A673 (cell line): ENCODE measurements at regions not wholly inside any gene's neighbourhood (a gene's known extent, or its start where the extent isn't known, plus 50 kb on each side); places are given as distances from the start of the nearest gene placed in this dataset.

Source experiments
- BruUV-seq: library from RNA; stranded (reverse); fragments of 400-500 nt; replicated peaks from 2 replicates; lab custom pipeline; 2021; lab: Mats Ljungman, UMichigan
- CTCF ChIA-PET: fragments of 300-600 bp; sonication (Branson Sonifier 250); formaldehyde crosslinking; loops from one replicate; lab custom pipeline; 2022; ENCODE audit warnings: antibody characterized with exemption; lab: Charles Lee
- POLR2A ChIA-PET: fragments of 300-600 bp; sonication (Branson Sonifier 250); formaldehyde crosslinking; loops from one replicate; lab custom pipeline; 2022; ENCODE audit warnings: antibody characterized with exemption; ENCODE audit not compliant: low non-redundant PET; lab: Charles Lee
- DNase-seq: peaks from one replicate; pipeline ENCODE4 v3.0.0-alpha.2; 2015; ENCODE audit warnings: low spot score
- H3K27ac ChIP-seq: fragments of 200-600 bp; sonication (generic); 2 replicates; pipeline ENCODE4 v1.5.1; 2016; ENCODE audit warnings: mixed run types, low read depth, mild to moderate bottlenecking, mixed read lengths, antibody characterized with exemption, low read length; ENCODE audit not compliant: poor library complexity, severe bottlenecking
- H3K27me3 ChIP-seq: fragments of 200-600 bp; sonication (generic); replicated peaks from 2 replicates; pipeline ENCODE4 v1.6.1; 2017; ENCODE audit warnings: mixed run types, low read depth, mild to moderate bottlenecking, mixed read lengths, antibody characterized with exemption, low read length; ENCODE audit not compliant: insufficient read depth, poor library complexity
- H3K36me3 ChIP-seq: fragments of 200-600 bp; sonication (generic); 2 replicates; pipeline ENCODE4 v1.6.1; 2016; ENCODE audit warnings: mixed run types, mild to moderate bottlenecking, mixed read lengths, antibody characterized with exemption, low read length; ENCODE audit not compliant: insufficient read depth, poor library complexity, severe bottlenecking
- H3K4me1 ChIP-seq: fragments of 200-600 bp; sonication (generic); 2 replicates; pipeline ENCODE4 v1.6.1; 2017; ENCODE audit warnings: mixed run types, mild to moderate bottlenecking, mixed read lengths, antibody characterized with exemption, low read length; ENCODE audit not compliant: insufficient read depth, poor library complexity, severe bottlenecking
- H3K4me3 ChIP-seq: fragments of 200-600 bp; sonication (generic); 2 replicates; pipeline ENCODE4 v1.5.1; 2016; ENCODE audit warnings: low read depth, mixed run types, mild to moderate bottlenecking, mixed read lengths, low read length; ENCODE audit not compliant: poor library complexity, severe bottlenecking
- H3K9me3 ChIP-seq: fragments of 200-600 bp; sonication (generic); 2 replicates; pipeline ENCODE4 v1.6.1; 2016; ENCODE audit warnings: mixed run types, low read depth, mild to moderate bottlenecking, mixed read lengths, antibody characterized with exemption, low read length; ENCODE audit not compliant: poor library complexity, severe bottlenecking
- CTCF ChIP-seq: fragments of 300-800, 200-600 bp; sonication (generic); conservative IDR thresholded peaks from 2 replicates; pipeline ENCODE4 v1.5.1; 2017; ENCODE audit warnings: low read depth, mild to moderate bottlenecking, antibody characterized with exemption, low read length, moderate library complexity, mixed read lengths
- EZH2 ChIP-seq: fragments of 200-600 bp; sonication (generic); IDR thresholded peaks from 2 replicates; pipeline ENCODE4 v1.6.1; 2017; ENCODE audit warnings: borderline replicate concordance, low read depth, mild to moderate bottlenecking, mixed read lengths, antibody characterized with exemption, low read length; ENCODE audit not compliant: poor library complexity, severe bottlenecking
- intact Hi-C: fragments of 100-400 bp; cut with micrococcal nuclease; formaldehyde crosslinking; loops from one replicate; pipeline ENCODE4 v1.10.0; 2022; ENCODE audit not compliant: unreplicated experiment

- BruUV-seq, result no TSS peak
- no peaks in the 10 kb centered on the region for H3K4me1 ChIP-seq
- no peaks in the 10 kb centered on the region for H3K9me3 ChIP-seq
- ChIA-PET CTCF (no interaction called here), POLR2A (no interaction called here)
- no peak overlapping the region for H3K4me3 ChIP-seq
- no peaks in the 10 kb centered on the region for H3K27me3 ChIP-seq
- no peak for DNase-seq
- no peak for TF ChIP-seq CTCF
- no peaks in the 10 kb centered on the region for H3K36me3 ChIP-seq
- intact Hi-C loops, result no loop called here
- no peak overlapping the region for H3K27ac ChIP-seq
Observed at GRCh38 chr7:108717781-108718180, 148.1 kb downstream of the DNAJB9 start.

GRCh38 chr7:108719631-108720030 is 150.0 kb downstream of the DNAJB9 start:
- Histone ChIP-seq H3K9me3 (no peaks in the 10 kb centered on the region), H3K27me3 (no peaks in the 10 kb centered on the region), H3K4me3 (no peak overlapping the region), H3K27ac (no peak overlapping the region), H3K4me1 (no peaks in the 10 kb centered on the region), H3K36me3 (no peaks in the 10 kb centered on the region)
- intact Hi-C loops, result no loop called here
- TF ChIP-seq EZH2, result no peak
- TF ChIP-seq CTCF, result no peak
- ChIA-PET POLR2A (no interaction called here), CTCF (no interaction called here)
- DNase-seq, result no peak
- BruUV-seq, result no TSS peak

DNA sequence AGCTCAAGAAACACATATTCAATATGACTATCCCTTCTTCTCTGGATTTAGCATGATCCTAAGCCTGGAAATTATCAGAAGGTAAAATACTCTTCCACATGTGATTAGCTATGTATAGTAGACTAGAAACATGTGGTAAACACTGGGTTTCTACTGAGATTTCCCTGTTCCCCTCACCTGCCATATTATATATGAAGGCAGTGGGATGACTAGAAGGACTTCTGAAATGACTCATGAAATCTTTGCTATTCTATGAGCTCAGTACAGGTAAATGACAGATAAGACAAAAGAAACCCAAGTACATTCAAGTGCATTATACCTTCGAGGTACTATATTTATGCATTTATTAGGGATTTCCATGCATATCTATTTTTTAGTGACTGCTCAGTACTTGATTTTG is 152.9 kb downstream of the DNAJB9 start:
- Histone ChIP-seq H3K4me3 (no peak overlapping the region), H3K27ac (no peak overlapping the region), H3K36me3 (no peaks in the 10 kb centered on the region), H3K9me3 (no peaks in the 10 kb centered on the region), H3K4me1 (no peaks in the 10 kb centered on the region), H3K27me3 (no peaks in the 10 kb centered on the region)
- TF ChIP-seq EZH2 (no peak), CTCF (no peak)
- no peak for DNase-seq
- intact Hi-C loops, result no loop called here
- CTCF ChIA-PET, result no interaction called here
- BruUV-seq, result no TSS peak
- POLR2A ChIA-PET, result no interaction called here
